A549 (cell line): ENCODE measurements at regions not wholly inside any gene's neighbourhood (a gene's known extent, or its start where the extent isn't known, plus 50 kb on each side); places are given as distances from the start of the nearest gene placed in this dataset.

ENCODE experiments used
- ATAC-seq, 2 experiments: fragments of 200-7000 bp in 1 of 2; fragments of >200 bp in 1 of 2; cut with Nextera tagmentation in 1 of 2; cut with Tn5 transposase in 1 of 2; 3 replicates each; pipeline versions ENCODE4 v1.8.0 to v1.9.1; 2018 to 2020; ENCODE audit warnings: mild to moderate bottlenecking in 1 of 2, moderate library complexity in 1 of 2
- CTCF ChIA-PET: fragments of 300-600 bp; sonication (Branson Sonifier 250); formaldehyde crosslinking; extraction: SDS; loops from one replicate; lab custom pipeline; 2021; ENCODE audit warnings: antibody characterized with exemption, inconsistent platforms; lab: Yijun Ruan, JAX
- POLR2A ChIA-PET: fragments of 350-600 bp; formaldehyde crosslinking; extraction: SDS; loops from one replicate; lab custom pipeline; 2021; ENCODE audit warnings: antibody characterized with exemption, inconsistent platforms; lab: Yijun Ruan, JAX
- DNase-seq, 2 experiments: peaks; one replicate each; pipeline versions ENCODE4 v3.0.0 to v3.0.0-alpha.2; 2011 to 2016; ENCODE audit warnings: low read depth in 1 of 2, low spot score in 1 of 2
- FAIRE-seq: peaks from 2 replicates; lab custom pipeline; 2011; peaks lifted over from hg19 to GRCh38; lab: Jason Lieb, UNC
- H3K27ac ChIP-seq, 2 experiments: fragments of >200 bp; sonication (Bioruptor Twin); formaldehyde crosslinking; 3 replicates each; pipeline ENCODE4 v1.5.1; 2016 to 2017
- H3K4me1 ChIP-seq: fragments of >200 bp; sonication (Bioruptor Twin); formaldehyde crosslinking; 3 replicates; pipeline ENCODE4 v1.6.1; 2016
- H3K4me2 ChIP-seq: fragments of >200 bp; sonication (Bioruptor Twin); formaldehyde crosslinking; 3 replicates; pipeline ENCODE4 v1.6.1; 2016
- H3K4me3 ChIP-seq: fragments of >200 bp; sonication (Bioruptor Twin); formaldehyde crosslinking; 3 replicates; pipeline ENCODE4 v1.5.1; 2016
- H3K9me3 ChIP-seq: fragments of >200 bp; sonication (Bioruptor Twin); formaldehyde crosslinking; 3 replicates; pipeline ENCODE4 v1.6.1; 2016
- CBX2 ChIP-seq: fragments of 200-600 bp; sonication (generic); IDR thresholded peaks from 2 replicates; pipeline ENCODE4 v1.6.1; 2016; ENCODE audit warnings: low read depth, mild to moderate bottlenecking, borderline replicate concordance
- CBX8 ChIP-seq: fragments of 200-600 bp; sonication (generic); IDR thresholded peaks from 2 replicates; pipeline ENCODE4 v1.6.1; 2016
- CEBPB ChIP-seq, 2 experiments: fragments of >200 bp in 1 of 2; sonication (Bioruptor Twin) in 1 of 2; formaldehyde crosslinking in 1 of 2; IDR thresholded peaks; 2 replicates each; pipeline ENCODE4 v1.6.1; 2012 to 2016
- CHD2 ChIP-seq: fragments of 150-350 bp; IDR thresholded peaks from 2 replicates; pipeline ENCODE4 v1.6.1; 2014; ENCODE audit warnings: low read length; ENCODE audit not compliant: partially characterized antibody
- EHF ChIP-seq: fragments of 250-450 bp; sonication (Bioruptor Pico); IDR thresholded peaks from 2 replicates; pipeline ENCODE4 v1.5.0; 2020; ENCODE audit warnings: mild to moderate bottlenecking
- EP300 ChIP-seq, 2 experiments: fragments of >200 bp; sonication (Bioruptor Twin); formaldehyde crosslinking; IDR thresholded peaks; 2 replicates in 1 of 2; 3 replicates in 1 of 2; pipeline ENCODE4 v1.6.1; 2016 to 2017
- FOSB ChIP-seq: fragments of 250-450 bp; sonication (Bioruptor Pico); IDR thresholded peaks from 2 replicates; pipeline ENCODE4 v1.5.0; 2020; ENCODE audit warnings: mild to moderate bottlenecking, moderate library complexity
- FOXS1 ChIP-seq: fragments of 250-450 bp; sonication (Bioruptor Pico); IDR thresholded peaks from 2 replicates; pipeline ENCODE4 v1.5.0; 2020; ENCODE audit warnings: mild to moderate bottlenecking, moderate library complexity
- HOXA7 ChIP-seq: fragments of 250-450 bp; sonication (Bioruptor Pico); IDR thresholded peaks from 2 replicates; pipeline ENCODE4 v1.5.0; 2020; ENCODE audit warnings: mild to moderate bottlenecking, moderate library complexity
- JUNB ChIP-seq: fragments of >200 bp; sonication (Bioruptor Twin); formaldehyde crosslinking; IDR thresholded peaks from 2 replicates; pipeline ENCODE4 v1.6.1; 2016
- KDM1A ChIP-seq: fragments of 200-600 bp; sonication (generic); IDR thresholded peaks from 2 replicates; pipeline ENCODE4 v1.6.1; 2016; ENCODE audit warnings: low read depth, mild to moderate bottlenecking
- KDM5A ChIP-seq: fragments of 200-600 bp; sonication (generic); IDR thresholded peaks from 2 replicates; pipeline ENCODE4 v1.6.1; 2016; ENCODE audit warnings: antibody characterized with exemption, mild to moderate bottlenecking
- PHF8 ChIP-seq: fragments of 200-600 bp; sonication (generic); IDR thresholded peaks from 2 replicates; pipeline ENCODE4 v1.6.1; 2016; ENCODE audit warnings: low read depth, mild to moderate bottlenecking, antibody characterized with exemption, moderate library complexity, borderline replicate concordance
- RAD21 ChIP-seq, 2 experiments: fragments of >200 bp in 1 of 2; sonication (Bioruptor Twin) in 1 of 2; formaldehyde crosslinking in 1 of 2; IDR thresholded peaks in 1 of 2; conservative IDR thresholded peaks in 1 of 2; 2 replicates in 1 of 2; 3 replicates in 1 of 2; pipeline ENCODE4 v1.6.1; 2012 to 2018; ENCODE audit warnings: inconsistent platforms in 1 of 2
- RARB ChIP-seq: fragments of 250-450 bp; sonication (Bioruptor Pico); IDR thresholded peaks from 2 replicates; pipeline ENCODE4 v1.8.0; 2021; ENCODE audit warnings: mild to moderate bottlenecking, moderate library complexity
- RNF2 ChIP-seq: fragments of 200-600 bp; sonication (generic); IDR thresholded peaks from 2 replicates; pipeline ENCODE4 v1.6.1; 2016; ENCODE audit warnings: low read depth, mild to moderate bottlenecking, antibody characterized with exemption, moderate library complexity, borderline replicate concordance
- SREBF2 ChIP-seq: fragments of 450-650 bp; IDR thresholded peaks from 2 replicates; pipeline ENCODE4 v1.6.1; 2014; ENCODE audit warnings: mild to moderate bottlenecking, moderate library complexity
- TFCP2L1 ChIP-seq: fragments of 250-450 bp; sonication (Bioruptor Pico); IDR thresholded peaks from 2 replicates; pipeline ENCODE4 v1.5.0; 2021; ENCODE audit warnings: mild to moderate bottlenecking
- ZSCAN20 ChIP-seq: fragments of 250-450 bp; sonication (Bioruptor Pico); IDR thresholded peaks from 2 replicates; pipeline ENCODE4 v1.8.0; 2022; ENCODE audit warnings: mild to moderate bottlenecking, moderate library complexity
- WGBS: methylation state at CpG from one replicate; pipeline ENCODE4 v1.1.6; 2017; ENCODE audit errors: missing lambda C conversion rate; 5-methylcytosine and 5-hydroxymethylcytosine counted together
- TF ChIP-seq, protein P1 (sequence below): fragments of 250-450 bp; sonication (Bioruptor Pico); IDR thresholded peaks from 2 replicates; pipeline ENCODE4 v1.5.0; 2021; ENCODE audit warnings: mild to moderate bottlenecking, moderate library complexity, borderline replicate concordance
- TF ChIP-seq, protein P2 (sequence below): IDR thresholded peaks from 2 replicates; pipeline ENCODE4 v1.6.1; 2012; ENCODE audit warnings: low read depth, borderline replicate concordance
- TF ChIP-seq, protein P3 (sequence below): fragments of 250-450 bp; sonication (Bioruptor Pico); IDR thresholded peaks from 2 replicates; pipeline ENCODE4 v1.5.0; 2020; ENCODE audit warnings: low read depth, mild to moderate bottlenecking, moderate library complexity
- TF ChIP-seq, protein P4 (sequence below): IDR thresholded peaks from 2 replicates; pipeline ENCODE4 v1.6.1; 2012
- TF ChIP-seq, protein P5 (sequence below): fragments of >200 bp; sonication (Bioruptor Twin); formaldehyde crosslinking; IDR thresholded peaks from 3 replicates; pipeline ENCODE4 v1.5.1; 2016
- TF ChIP-seq, protein P6 (sequence below): fragments of 200-600 bp; sonication (generic); IDR thresholded peaks from 2 replicates; pipeline ENCODE4 v1.6.1; 2016; ENCODE audit warnings: antibody characterized with exemption, mild to moderate bottlenecking, moderate library complexity

DNA sequence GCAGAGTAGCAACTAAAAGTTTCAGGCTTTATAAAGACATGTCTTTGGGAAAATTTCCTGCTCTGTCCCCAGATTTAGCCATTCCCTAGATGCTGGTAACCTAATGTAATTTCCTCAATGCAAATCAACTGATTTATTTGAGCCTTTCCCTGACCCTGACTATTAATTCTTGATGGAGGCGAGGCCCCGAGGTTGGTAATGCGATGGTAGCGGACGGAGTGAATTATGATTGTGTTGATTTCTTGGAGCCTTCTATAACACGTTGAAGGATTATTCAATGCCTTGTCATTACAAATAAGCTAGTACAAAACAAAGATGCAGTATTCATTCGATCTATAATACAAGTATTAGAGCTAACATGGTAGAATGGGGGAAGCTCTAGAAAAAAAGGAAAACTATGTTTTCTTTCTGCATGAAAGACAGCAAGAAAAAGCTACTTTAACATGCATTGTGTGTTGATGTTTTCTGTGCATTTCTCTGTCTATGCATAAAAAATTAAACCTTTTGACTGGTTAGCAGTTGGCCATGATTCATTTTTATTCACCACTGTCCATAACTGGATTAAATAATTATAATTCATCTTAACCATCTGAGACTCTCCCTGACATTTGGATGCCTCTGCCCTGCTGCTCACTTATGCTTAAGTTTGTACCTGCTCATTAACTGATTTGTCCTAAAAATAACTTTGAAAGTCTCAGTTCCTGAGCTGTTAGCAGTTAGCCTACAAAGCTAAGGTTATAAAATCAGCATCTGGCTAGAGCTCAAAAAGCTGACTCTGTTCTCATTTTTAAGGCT lies 490.2 kb upstream of the NUDT12 start:
- 52% methylated on average over 7 of the region's 7 CpGs for WGBS
- H3K27ac ChIP-seq: no peak overlapping the region
- no peak overlapping the region for H3K4me3 ChIP-seq
- no peak for TF ChIP-seq CBX8
- no peak for TF ChIP-seq PHF8
- TF ChIP-seq FOXS1: no peak
- TF ChIP-seq, protein P1, sequence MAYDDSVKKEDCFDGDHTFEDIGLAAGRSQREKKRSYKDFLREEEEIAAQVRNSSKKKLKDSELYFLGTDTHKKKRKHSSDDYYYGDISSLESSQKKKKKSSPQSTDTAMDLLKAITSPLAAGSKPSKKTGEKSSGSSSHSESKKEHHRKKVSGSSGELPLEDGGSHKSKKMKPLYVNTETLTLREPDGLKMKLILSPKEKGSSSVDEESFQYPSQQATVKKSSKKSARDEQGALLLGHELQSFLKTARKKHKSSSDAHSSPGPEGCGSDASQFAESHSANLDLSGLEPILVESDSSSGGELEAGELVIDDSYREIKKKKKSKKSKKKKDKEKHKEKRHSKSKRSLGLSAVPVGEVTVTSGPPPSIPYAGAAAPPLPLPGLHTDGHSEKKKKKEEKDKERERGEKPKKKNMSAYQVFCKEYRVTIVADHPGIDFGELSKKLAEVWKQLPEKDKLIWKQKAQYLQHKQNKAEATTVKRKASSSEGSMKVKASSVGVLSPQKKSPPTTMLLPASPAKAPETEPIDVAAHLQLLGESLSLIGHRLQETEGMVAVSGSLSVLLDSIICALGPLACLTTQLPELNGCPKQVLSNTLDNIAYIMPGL (CRISPR knock-in tag): no peak
- no peak for TF ChIP-seq CHD2
- TF ChIP-seq RARB (CRISPR knock-in tag): no peak
- TF ChIP-seq JUNB: no peak
- TF ChIP-seq, protein P2, sequence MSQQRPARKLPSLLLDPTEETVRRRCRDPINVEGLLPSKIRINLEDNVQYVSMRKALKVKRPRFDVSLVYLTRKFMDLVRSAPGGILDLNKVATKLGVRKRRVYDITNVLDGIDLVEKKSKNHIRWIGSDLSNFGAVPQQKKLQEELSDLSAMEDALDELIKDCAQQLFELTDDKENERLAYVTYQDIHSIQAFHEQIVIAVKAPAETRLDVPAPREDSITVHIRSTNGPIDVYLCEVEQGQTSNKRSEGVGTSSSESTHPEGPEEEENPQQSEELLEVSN: no peak
- TF ChIP-seq TFCP2L1: no peak
- no peak for TF ChIP-seq SREBF2
- TF ChIP-seq EP300 (IDR thresholded peaks at IDR 0.05): no peak
- TF ChIP-seq, protein P3, sequence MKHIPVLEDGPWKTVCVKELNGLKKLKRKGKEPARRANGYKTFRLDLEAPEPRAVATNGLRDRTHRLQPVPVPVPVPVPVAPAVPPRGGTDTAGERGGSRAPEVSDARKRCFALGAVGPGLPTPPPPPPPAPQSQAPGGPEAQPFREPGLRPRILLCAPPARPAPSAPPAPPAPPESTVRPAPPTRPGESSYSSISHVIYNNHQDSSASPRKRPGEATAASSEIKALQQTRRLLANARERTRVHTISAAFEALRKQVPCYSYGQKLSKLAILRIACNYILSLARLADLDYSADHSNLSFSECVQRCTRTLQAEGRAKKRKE (CRISPR knock-in tag): no peak
- FAIRE-seq (peak; percentile 39), DNase-seq (no peak), ATAC-seq (no peak)
- POLR2A ChIA-PET: no interaction called here
- no peaks in the 10 kb centered on the region for H3K9me3 ChIP-seq
- CTCF ChIA-PET: no interaction called here
- no peaks in the 10 kb centered on the region for H3K4me1 ChIP-seq
- H3K4me2 ChIP-seq: no peak overlapping the region

DNA sequence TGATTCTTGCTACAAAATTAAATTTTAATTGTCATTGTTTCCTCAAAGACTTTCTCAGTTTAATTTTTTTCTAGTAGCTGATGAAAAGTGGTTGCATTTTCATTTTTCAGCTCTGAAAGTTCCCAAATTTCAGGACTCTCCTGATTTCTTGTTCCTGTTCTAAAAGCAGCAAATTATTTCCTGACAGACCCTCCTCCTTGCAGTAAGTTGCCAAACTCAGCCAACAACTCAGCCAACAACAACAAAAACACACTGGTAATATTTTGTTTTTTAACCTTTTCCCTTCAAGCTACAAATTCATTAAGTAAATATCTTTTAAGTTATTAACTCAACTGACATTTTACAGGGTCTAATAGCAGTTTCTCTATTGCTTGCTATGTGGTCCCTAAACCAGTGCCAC lies 487.8 kb upstream of the NUDT12 start:
- no peak for FAIRE-seq
- ChIA-PET CTCF (interaction anchor here (0.7 kb wide), 1 partner anchor 9 kb away, joined by 3 read pairs; no protein-coding TSS in a partner anchor), POLR2A (no interaction called here)
- no peak for DNase-seq
- Histone ChIP-seq H3K4me3 (no peak overlapping the region), H3K9me3 (no peaks in the 10 kb centered on the region), H3K4me1 (no peaks in the 10 kb centered on the region), H3K4me2 (no peak overlapping the region), H3K27ac (no peak overlapping the region)
- ATAC-seq: no peak
- no peak for TF ChIP-seq CHD2
- TF ChIP-seq, protein P4, sequence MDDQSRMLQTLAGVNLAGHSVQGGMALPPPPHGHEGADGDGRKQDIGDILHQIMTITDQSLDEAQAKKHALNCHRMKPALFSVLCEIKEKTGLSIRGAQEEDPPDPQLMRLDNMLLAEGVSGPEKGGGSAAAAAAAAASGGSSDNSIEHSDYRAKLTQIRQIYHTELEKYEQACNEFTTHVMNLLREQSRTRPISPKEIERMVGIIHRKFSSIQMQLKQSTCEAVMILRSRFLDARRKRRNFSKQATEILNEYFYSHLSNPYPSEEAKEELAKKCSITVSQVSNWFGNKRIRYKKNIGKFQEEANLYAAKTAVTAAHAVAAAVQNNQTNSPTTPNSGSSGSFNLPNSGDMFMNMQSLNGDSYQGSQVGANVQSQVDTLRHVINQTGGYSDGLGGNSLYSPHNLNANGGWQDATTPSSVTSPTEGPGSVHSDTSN: no peak
- TF ChIP-seq CEBPB (IDR thresholded peaks at IDR 0.05): no peak
- no peak for TF ChIP-seq FOSB (CRISPR knock-in tag)
- TF ChIP-seq, protein P5, sequence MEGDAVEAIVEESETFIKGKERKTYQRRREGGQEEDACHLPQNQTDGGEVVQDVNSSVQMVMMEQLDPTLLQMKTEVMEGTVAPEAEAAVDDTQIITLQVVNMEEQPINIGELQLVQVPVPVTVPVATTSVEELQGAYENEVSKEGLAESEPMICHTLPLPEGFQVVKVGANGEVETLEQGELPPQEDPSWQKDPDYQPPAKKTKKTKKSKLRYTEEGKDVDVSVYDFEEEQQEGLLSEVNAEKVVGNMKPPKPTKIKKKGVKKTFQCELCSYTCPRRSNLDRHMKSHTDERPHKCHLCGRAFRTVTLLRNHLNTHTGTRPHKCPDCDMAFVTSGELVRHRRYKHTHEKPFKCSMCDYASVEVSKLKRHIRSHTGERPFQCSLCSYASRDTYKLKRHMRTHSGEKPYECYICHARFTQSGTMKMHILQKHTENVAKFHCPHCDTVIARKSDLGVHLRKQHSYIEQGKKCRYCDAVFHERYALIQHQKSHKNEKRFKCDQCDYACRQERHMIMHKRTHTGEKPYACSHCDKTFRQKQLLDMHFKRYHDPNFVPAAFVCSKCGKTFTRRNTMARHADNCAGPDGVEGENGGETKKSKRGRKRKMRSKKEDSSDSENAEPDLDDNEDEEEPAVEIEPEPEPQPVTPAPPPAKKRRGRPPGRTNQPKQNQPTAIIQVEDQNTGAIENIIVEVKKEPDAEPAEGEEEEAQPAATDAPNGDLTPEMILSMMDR: no peak
- TF ChIP-seq RAD21 (conservative IDR thresholded peaks at IDR 0.05 in 1 of 2, IDR thresholded peaks at IDR 0.05 in 1 of 2): no peak
- TF ChIP-seq TFCP2L1: no peak
- TF ChIP-seq, protein P2: no peak
- TF ChIP-seq CBX2: no peak
- TF ChIP-seq RNF2: no peak
- TF ChIP-seq SREBF2: no peak
- TF ChIP-seq HOXA7: no peak
- TF ChIP-seq RARB (CRISPR knock-in tag): no peak
- TF ChIP-seq, protein P6, sequence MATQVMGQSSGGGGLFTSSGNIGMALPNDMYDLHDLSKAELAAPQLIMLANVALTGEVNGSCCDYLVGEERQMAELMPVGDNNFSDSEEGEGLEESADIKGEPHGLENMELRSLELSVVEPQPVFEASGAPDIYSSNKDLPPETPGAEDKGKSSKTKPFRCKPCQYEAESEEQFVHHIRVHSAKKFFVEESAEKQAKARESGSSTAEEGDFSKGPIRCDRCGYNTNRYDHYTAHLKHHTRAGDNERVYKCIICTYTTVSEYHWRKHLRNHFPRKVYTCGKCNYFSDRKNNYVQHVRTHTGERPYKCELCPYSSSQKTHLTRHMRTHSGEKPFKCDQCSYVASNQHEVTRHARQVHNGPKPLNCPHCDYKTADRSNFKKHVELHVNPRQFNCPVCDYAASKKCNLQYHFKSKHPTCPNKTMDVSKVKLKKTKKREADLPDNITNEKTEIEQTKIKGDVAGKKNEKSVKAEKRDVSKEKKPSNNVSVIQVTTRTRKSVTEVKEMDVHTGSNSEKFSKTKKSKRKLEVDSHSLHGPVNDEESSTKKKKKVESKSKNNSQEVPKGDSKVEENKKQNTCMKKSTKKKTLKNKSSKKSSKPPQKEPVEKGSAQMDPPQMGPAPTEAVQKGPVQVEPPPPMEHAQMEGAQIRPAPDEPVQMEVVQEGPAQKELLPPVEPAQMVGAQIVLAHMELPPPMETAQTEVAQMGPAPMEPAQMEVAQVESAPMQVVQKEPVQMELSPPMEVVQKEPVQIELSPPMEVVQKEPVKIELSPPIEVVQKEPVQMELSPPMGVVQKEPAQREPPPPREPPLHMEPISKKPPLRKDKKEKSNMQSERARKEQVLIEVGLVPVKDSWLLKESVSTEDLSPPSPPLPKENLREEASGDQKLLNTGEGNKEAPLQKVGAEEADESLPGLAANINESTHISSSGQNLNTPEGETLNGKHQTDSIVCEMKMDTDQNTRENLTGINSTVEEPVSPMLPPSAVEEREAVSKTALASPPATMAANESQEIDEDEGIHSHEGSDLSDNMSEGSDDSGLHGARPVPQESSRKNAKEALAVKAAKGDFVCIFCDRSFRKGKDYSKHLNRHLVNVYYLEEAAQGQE: no peak
- no peak for TF ChIP-seq KDM5A
- no peak for TF ChIP-seq KDM1A
- no peak for TF ChIP-seq ZSCAN20 (CRISPR knock-in tag)
- no peak for TF ChIP-seq EHF (CRISPR knock-in tag)
